ENCODE measurements at regions not wholly inside any gene's neighbourhood (a gene's known extent, or its start where the extent isn't known, plus 50 kb on each side); places are given as distances from the start of the nearest gene placed in this dataset.

GRCh38 chr10:78551184-78552005 lies 517.4 kb upstream of the ZMIZ1 start:
- no peak for DNase-seq

GRCh38 chr10:78552261-78552811 lies 516.4 kb upstream of the ZMIZ1 start:
- peak; percentile 77 for DNase-seq

GRCh38 chr10:78553792-78554191 lies 515.0 kb upstream of the ZMIZ1 start:
- no peak for DNase-seq

GRCh38 chr10:78555128-78555527 lies 513.6 kb upstream of the ZMIZ1 start:
- no peak for DNase-seq

GRCh38 chr10:78556705-78557432 lies 511.9 kb upstream of the ZMIZ1 start:
- no peak for DNase-seq

- no peak for DNase-seq
Measured at GRCh38 chr10:78557433-78557925, 511.3 kb upstream of the ZMIZ1 start.

GRCh38 chr10:78559661-78560340 lies 509.0 kb upstream of the ZMIZ1 start:
- DNase-seq: no peak

GRCh38 chr10:78560341-78560688 lies 508.5 kb upstream of the ZMIZ1 start:
- DNase-seq: no peak

GRCh38 chr10:78563314-78563713 lies 505.5 kb upstream of the ZMIZ1 start:
- no peak for DNase-seq

- DNase-seq: no peak
Measured at GRCh38 chr10:78565841-78566240, 502.9 kb upstream of the ZMIZ1 start.

GRCh38 chr10:78566284-78567111 lies 502.3 kb upstream of the ZMIZ1 start:
- DNase-seq: peak; percentile 64

- no peak for DNase-seq
Measured at GRCh38 chr10:78567680-78568455, 500.9 kb upstream of the ZMIZ1 start.

- no peak for DNase-seq
Measured at GRCh38 chr10:78568620-78569019, 500.1 kb upstream of the ZMIZ1 start.

GRCh38 chr10:78570633-78571235 lies 498.0 kb upstream of the ZMIZ1 start:
- no peak for DNase-seq

GRCh38 chr10:78571286-78571685 lies 497.5 kb upstream of the ZMIZ1 start:
- no peak for DNase-seq

- no peak for DNase-seq
Measured at GRCh38 chr10:78571891-78572290, 496.9 kb upstream of the ZMIZ1 start.

- no peak for DNase-seq
Measured at GRCh38 chr10:78572565-78572964, 496.2 kb upstream of the ZMIZ1 start.

GRCh38 chr10:78574547-78574946 lies 494.2 kb upstream of the ZMIZ1 start:
- no peak for DNase-seq

- no peak for DNase-seq
Measured at GRCh38 chr10:78575400-78575799, 493.4 kb upstream of the ZMIZ1 start.

GRCh38 chr10:78576276-78576675 lies 492.5 kb upstream of the ZMIZ1 start:
- no peak for DNase-seq

- DNase-seq: no peak
Measured at GRCh38 chr10:78577712-78578111, 491.1 kb upstream of the ZMIZ1 start.
